GM12873 (cell line): ENCODE measurements at regions not wholly inside any gene's neighbourhood (a gene's known extent, or its start where the extent isn't known, plus 50 kb on each side); places are given as distances from the start of the nearest gene placed in this dataset.

ENCODE experiments used
- CTCF ChIP-seq: IDR thresholded peaks from 2 replicates; pipeline ENCODE4 v1.5.1; 2012; ENCODE audit warnings: low read depth, mild to moderate bottlenecking, moderate library complexity, low read length, control low read depth; ENCODE audit not compliant: insufficient read depth; ENCODE audit errors: missing control alignments

- TF ChIP-seq CTCF: no peak
Observed at GRCh38 chr20:54843865-54844264, 368.5 kb downstream of the DOK5 start.

- no peak for TF ChIP-seq CTCF
Observed at GRCh38 chr20:54843431-54843830, 368.0 kb downstream of the DOK5 start.

GRCh38 chr20:54839224-54839623, 363.8 kb downstream of the DOK5 start:
- TF ChIP-seq CTCF: no peak

- TF ChIP-seq CTCF: no peak
Observed at GRCh38 chr20:54837226-54837625, 361.8 kb downstream of the DOK5 start.

DNA sequence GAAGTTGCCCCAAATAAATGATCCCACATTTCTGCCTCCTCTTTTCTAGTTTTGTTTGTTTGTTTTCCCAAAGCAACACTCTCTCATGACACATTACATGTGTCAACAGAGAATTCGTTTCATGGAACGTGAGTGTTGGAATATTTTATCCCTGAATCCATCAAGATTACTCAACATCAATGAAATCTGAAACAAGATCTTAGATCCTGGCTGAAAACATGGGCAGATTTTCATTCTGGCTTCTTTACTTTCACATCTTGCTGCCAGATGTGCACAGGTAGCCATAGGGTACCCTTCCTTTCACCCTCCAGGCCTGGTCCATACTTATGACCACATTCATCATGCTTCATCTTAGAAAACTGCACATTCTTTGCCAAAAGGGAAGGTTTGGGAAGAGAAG, 347.0 kb downstream of the DOK5 start:
- no peak for TF ChIP-seq CTCF

DNA sequence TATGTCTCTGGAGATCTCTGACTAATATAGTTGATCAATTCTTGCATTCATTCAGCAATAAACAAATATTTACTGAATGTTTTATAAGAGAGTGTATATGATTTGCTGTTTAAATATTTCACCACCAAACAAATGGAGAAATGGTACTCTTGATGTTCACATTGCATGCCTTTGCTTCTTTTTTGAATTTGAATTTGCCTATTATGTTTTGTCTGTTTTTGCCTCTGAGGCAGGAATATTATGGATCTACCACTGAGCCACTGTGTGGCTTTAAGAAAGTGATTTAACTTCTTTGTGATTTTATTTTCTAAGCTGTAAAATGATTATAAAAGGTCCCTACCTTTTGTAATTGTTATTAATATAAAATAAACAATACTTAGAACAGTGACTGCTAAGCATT, 345.0 kb downstream of the DOK5 start:
- TF ChIP-seq CTCF: no peak

GRCh38 chr20:54806462-54806861, 331.1 kb downstream of the DOK5 start:
- no peak for TF ChIP-seq CTCF
